ENCODE measurements at regions not wholly inside any gene's neighbourhood (a gene's known extent, or its start where the extent isn't known, plus 50 kb on each side); places are given as distances from the start of the nearest gene placed in this dataset.

DNA sequence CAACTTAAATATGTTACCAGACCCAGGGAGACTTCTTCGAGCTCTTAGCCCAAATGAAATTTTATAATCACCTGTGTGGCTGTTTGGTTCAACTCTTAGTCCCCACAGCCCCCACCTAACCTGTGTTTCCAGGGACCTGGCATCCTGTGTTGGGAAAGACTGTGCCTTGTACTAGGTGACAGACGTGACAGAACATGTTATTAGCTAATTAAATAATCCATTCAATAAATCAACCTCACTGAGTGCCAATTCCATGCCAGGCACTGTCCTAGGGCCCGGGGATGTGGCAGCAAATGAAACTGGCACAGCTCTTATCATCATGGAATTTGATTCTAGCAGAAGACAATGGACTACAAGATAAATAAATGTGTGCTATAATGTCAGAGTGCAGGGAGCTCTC lies 431.9 kb downstream of the MIAT start:
- CTCF ChIA-PET: no interaction called here
- H3K27ac ChIP-seq: no peak overlapping the region
- POLR2A ChIA-PET (ENCODE audit: low non-redundant PET): no interaction called here
- TF ChIP-seq, protein P1, sequence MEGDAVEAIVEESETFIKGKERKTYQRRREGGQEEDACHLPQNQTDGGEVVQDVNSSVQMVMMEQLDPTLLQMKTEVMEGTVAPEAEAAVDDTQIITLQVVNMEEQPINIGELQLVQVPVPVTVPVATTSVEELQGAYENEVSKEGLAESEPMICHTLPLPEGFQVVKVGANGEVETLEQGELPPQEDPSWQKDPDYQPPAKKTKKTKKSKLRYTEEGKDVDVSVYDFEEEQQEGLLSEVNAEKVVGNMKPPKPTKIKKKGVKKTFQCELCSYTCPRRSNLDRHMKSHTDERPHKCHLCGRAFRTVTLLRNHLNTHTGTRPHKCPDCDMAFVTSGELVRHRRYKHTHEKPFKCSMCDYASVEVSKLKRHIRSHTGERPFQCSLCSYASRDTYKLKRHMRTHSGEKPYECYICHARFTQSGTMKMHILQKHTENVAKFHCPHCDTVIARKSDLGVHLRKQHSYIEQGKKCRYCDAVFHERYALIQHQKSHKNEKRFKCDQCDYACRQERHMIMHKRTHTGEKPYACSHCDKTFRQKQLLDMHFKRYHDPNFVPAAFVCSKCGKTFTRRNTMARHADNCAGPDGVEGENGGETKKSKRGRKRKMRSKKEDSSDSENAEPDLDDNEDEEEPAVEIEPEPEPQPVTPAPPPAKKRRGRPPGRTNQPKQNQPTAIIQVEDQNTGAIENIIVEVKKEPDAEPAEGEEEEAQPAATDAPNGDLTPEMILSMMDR (conservative IDR thresholded peaks at IDR 0.05; ENCODE audit: low read depth): no peak
- DNase-seq (ENCODE audit: low spot score): no peak

DNA sequence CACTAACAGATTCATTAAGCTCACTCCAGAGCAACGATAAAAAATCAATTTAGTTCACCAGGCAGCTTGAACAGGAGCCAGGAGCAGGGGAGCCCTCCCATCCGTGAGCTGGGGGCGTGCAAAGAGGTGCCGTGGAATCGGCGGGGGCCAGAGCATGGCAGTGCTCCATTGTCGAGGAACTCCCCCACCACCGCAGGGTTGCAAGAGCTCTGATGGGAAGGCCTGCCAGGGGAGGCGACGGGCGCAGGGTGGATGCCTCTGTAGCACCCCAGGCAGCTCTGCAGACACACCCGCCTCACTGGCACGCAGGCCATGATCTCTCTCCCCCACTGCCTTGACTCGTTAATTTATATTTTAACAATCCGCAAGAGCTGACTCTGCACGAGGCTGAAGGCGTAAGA lies 433.2 kb downstream of the MIAT start:
- ChIA-PET CTCF (no interaction called here), POLR2A (ENCODE audit: low non-redundant PET) (no interaction called here)
- DNase-seq (ENCODE audit: low spot score): no peak
- TF ChIP-seq, protein P1 (conservative IDR thresholded peaks at IDR 0.05; ENCODE audit: low read depth): no peak
- no peak overlapping the region for H3K27ac ChIP-seq

DNA sequence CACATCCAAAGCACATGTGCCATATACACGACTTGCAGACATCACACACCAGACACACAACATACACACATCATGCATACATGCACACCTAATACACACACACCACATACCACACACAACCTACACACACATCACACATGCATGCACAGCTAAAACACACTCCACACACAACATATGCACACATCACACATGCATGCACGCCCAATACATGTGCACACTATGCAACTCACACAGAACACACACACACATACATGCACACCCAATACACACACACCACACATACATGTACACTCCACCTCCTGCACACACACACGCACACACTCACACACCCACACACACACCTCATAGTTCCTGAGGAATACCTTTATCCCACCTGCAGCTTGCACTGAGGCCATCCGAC lies 436.0 kb downstream of the MIAT start:
- no peak overlapping the region for H3K27ac ChIP-seq
- no peak for DNase-seq (ENCODE audit: low spot score)
- ChIA-PET CTCF (no interaction called here), POLR2A (ENCODE audit: low non-redundant PET) (no interaction called here)
- TF ChIP-seq, protein P1 (conservative IDR thresholded peaks at IDR 0.05; ENCODE audit: low read depth): no peak

DNA sequence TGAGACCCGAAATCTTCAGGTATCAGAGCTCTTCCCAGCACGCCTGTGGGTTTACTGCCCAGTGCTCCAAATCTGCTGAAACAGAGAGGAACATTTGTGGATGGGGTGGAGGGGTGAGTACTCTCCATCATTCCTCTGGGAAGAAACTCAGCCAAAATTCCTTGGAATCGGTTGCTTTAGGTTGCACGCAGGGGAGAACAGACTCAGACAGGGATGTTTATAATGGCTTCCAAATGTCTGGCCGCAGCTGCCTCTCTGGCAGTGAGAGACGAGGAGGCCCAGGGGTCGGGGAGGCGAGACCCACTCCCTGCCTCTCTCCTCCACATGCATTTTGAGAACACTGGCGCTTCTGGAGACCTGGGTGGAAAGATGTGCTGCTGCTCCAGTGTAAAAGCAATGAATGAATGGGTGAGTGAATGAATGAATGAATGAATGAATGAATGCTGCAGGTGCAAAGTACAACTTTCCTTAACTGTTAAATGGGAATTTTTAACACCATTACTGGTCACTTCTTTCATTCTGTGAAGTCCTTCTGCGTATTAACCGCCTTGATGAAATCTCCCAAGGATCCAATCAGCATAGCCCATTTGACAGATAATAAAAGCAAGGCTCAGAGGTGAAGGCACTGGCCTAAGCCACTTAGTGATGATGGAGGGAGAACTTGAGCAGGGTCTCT lies 437.4 kb downstream of the MIAT start:
- ChIA-PET CTCF (interaction anchor here (0.7 kb wide), 1 partner anchor 65 kb away, joined by 3 read pairs; no protein-coding TSS in a partner anchor), POLR2A (ENCODE audit: low non-redundant PET) (no interaction called here)
- TF ChIP-seq, protein P1 (conservative IDR thresholded peaks at IDR 0.05; ENCODE audit: low read depth): no peak
- no peak overlapping the region for H3K27ac ChIP-seq
- DNase-seq (ENCODE audit: low spot score): no peak

DNA sequence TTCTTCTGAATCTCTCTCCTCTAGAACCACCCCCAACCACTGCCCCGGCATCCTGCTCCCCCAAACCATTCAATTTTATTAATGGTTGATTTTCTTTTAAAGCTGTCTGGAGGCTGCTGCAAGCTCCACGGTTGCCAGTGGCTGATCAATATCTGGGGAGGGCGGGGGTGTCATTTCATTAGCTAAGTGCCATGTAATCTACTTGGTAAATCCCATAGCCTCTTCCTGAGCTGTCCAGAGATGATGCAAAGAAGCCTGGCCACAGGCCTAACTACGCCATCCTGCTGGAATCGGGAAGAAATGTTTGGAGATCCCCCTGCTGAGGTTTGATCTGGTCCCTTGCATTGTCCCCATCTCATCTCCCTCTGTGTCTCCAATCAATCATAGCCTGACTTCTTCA lies 440.1 kb downstream of the MIAT start:
- DNase-seq (ENCODE audit: low spot score): no peak
- CTCF ChIA-PET: interaction anchor here (0.6 kb wide), 1 partner anchor 132 kb away, joined by 3 read pairs; no protein-coding TSS in a partner anchor
- POLR2A ChIA-PET (ENCODE audit: low non-redundant PET): no interaction called here
- H3K27ac ChIP-seq: no peak overlapping the region
- TF ChIP-seq, protein P1 (conservative IDR thresholded peaks at IDR 0.05; ENCODE audit: low read depth): no peak

DNA sequence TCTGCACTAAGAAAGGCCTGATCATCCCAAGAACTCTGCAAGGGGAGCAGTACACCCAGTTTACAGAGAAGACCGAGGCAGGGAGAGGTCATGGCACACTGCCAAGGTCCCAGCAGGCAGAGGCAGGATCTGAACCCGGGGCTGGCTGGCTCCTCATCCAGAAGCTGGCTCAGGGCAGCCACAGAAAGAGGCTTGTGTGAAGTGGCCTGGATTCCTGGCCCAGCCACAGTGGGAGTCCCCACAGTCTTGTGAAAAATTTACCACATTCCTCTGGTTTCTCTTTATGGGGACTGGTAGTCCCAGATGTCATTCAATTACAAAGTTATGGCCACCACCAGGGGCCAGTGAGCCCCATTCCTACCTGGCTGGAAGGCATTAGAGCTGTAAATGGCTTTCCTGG lies 440.5 kb downstream of the MIAT start:
- no peak overlapping the region for H3K27ac ChIP-seq
- POLR2A ChIA-PET (ENCODE audit: low non-redundant PET): no interaction called here
- TF ChIP-seq, protein P1 (conservative IDR thresholded peaks at IDR 0.05; ENCODE audit: low read depth): no peak
- DNase-seq (ENCODE audit: low spot score): no peak
- CTCF ChIA-PET: interaction anchor here (0.6 kb wide), 1 partner anchor 132 kb away, joined by 3 read pairs; no protein-coding TSS in a partner anchor
